Stimulated activated CD8-positive, alpha-beta memory T cell treated with anti-CD3 and anti-CD28 coated beads, Interleukin-4, amount 100 ng/mL, for 24 hours (primary cell): ENCODE measurements at regions not wholly inside any gene's neighbourhood (a gene's known extent, or its start where the extent isn't known, plus 50 kb on each side); places are given as distances from the start of the nearest gene placed in this dataset.

ENCODE experiments used
- DNase-seq: peaks from one replicate; pipeline ENCODE4 v3.0.0-alpha.2; 2020; ENCODE audit warnings: low read depth

DNA sequence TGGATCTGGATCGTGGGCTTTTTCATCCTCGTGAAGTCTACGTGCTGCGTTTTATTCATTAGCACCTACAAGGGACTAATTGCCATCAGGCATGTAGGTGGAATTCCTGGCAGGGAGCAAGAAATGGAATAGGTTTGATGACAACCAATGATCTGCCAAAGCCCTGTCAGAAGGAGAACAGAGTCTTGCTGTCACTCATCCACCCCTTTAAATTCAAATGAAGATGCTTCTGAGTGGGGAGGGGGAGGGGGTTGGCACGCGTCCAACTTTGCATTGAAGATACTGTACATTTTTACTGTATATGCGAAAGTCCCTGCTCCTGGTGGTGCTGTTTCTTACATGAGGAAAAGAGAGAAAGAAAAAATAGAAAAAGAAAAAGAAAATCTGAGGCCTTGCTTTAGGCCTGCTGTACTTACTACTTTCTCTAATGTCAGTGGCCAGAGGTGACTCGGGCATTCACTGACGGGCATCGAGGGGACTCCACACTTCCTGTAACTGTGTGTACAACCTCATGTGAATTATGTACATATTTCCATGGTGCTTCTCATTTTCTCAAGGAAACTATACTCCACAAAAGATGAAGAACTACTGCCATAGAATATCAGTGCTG lies 569.1 kb downstream of the INHBA start:
- DNase-seq = no peak

DNA sequence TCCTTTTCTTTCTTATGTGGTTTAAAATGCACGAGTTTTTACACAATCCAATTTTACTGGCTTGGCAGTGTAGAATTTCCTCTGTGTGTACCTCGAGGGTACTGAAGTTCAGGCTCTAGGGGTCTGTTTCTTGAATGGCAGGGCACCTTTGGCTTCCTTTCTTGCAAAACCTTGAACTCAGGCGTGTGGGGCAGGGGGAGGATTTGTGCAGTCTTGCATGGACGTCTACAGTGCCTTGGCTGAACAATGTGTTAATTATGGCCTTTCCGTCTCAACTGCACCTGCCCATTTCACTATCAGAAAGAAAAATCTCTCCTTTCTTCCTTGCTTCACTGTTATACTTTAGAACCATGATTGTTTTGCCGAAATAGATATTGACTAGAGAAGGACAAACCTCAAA lies 570.9 kb downstream of the INHBA start:
- no peak for DNase-seq

DNA sequence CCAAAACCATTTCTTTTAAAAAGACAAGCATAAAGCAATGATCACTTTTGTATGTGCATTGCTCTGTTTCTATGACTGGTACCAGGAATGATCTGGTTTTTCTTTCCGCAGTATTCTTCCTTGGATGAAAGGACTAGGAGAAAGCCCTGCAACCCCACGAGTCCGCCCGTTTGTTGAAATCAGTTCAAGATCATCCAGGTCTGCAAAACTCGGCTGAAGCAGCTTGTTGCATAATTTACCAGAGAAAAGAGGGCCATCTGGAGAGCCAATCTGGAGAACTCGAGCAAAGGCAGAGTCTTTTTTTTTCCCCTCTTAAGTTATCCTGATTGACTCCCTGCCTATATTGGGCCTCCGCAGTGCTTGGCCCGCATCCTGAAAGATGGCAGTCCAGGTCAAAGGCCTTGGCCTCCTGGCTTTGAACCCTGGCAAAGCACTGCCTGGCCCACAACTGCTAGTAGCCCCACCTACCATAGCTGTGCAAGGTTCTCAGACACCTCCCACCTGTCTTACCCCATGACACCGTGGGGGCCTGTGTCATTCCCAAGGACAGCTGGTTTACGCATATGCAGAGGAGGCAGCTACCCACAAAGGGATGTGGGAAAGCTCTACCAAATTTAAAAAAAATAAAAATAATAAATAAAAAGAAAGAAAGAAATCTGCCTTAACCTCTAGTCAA lies 572.2 kb downstream of the INHBA start:
- DNase-seq = no peak

DNA sequence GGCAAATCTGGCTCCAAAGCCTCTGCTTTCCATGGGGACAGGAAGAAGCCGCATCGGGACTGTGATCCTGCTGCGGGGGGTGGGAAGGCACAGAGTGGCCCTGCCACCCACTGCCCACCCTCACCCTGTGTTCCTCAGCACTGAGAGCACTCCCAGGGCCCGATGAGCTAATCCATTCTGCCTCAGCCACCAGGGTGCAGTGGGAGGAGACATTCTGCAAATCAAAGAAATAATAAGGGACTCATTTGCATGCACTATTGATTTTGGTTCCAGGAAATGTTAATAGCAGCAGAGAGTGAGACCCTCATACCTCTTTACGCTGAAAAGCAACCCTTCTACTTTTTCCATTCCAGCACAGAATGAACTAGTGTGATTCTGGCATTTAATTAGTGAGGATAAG lies 572.8 kb downstream of the INHBA start:
- no peak for DNase-seq

DNA sequence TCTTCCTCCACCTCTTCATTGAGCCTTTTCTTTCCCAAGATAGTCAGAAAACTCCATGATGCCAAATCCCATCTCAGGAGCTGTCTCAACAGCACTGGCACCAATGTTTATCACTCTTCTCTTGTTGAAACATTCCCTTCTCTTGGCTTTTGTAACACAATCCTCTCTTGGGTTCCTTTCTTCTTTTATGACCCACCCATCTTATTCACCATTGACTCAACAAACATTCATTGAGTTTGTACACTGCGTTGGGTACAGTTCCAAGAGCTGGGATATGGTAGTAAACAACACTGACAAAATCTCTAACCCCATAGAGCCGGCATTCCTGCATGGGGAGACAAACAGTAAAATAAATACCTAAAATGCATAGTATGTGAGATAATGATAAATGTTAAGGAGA lies 577.5 kb downstream of the INHBA start:
- DNase-seq = no peak

DNA sequence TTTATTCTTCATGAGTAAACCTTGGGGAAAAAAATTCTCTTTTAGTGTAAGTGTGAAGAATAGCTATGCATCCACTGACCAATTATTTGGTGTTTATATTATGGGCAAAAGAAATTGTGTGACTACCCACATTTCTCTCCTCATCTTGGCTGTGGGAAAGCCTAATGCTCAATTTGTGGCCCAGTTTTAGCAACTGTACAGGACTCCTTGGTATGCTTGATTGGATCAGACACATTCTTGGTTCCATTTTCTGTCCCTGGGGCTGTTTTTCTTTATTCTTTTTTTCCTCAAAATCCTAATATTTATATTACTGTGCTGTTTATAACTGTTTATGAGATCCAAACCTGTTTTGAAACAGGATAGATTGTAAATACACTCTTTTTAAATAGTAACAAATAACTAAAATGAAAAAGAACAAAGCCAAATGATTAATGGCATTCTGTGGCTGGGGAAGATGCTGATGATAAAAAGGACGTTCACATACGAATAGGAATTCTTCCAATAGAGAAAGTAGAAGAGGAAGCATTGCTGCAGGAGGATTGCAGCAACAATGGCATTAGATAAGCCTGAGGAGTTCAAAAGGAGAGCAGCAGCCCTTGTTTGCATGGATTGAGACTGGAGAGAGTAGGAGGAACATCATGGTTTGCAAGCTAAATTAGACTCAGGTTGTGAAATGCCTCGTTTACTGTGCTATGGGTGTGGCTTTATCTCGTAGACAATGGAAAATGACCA lies 580.5 kb downstream of the INHBA start:
- DNase-seq = no peak

DNA sequence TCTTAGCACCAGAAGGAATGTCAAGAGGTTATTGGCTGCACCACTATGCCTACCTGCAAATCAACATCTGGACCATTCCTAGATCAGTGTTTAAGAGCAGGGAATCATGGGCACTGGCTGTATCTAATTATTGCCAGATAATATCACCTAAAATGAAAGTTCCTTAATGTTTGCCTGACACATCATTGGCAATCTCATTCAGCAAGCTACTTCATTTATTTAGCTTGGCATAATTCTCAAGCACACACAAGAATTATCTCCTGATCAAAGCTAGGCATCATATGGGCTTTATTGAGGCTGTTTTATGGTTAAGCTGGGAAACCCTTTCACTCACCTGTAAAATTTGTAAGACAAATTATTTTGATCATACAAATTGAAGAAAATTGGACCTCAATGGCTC lies 581.7 kb downstream of the INHBA start:
- no peak for DNase-seq

DNA sequence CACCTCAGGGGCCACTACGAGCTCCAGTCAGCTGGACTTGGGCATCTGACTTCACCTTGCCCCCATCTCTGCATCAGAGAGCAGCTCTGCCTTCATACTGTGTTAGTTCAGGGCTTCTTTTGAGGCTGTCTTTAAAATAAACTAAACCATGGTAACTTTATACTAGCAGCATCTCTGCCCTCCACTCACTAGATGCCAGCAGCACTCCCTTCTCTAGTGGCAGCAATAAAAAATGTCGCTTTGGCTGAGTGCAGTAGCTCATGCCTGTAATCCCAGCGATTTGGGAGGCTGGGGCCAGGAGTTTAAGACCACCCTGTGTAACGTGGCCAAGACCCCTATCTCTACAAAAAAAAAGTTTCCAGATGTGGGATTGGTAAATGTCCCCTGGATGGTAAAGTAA lies 584.4 kb downstream of the INHBA start:
- no peak for DNase-seq

DNA sequence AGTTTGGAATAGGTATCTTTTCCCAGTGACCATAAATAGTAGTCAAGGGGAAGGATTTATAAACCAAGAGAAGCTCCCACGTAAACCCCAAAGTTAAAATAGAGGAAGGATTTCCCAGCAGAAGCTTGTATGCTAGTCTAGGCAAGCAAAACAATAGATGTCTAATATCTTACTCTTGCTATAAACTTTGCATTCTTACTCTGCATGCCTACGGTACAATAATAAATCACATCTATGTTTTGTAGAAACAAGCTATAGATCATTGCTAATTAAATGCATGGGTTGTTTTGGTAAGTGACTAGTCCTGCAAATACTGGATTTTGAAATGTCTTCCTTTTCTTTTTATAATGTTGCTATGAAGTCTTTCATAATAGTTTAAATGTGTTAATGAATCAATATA lies 585.5 kb downstream of the INHBA start:
- DNase-seq = no peak

DNA sequence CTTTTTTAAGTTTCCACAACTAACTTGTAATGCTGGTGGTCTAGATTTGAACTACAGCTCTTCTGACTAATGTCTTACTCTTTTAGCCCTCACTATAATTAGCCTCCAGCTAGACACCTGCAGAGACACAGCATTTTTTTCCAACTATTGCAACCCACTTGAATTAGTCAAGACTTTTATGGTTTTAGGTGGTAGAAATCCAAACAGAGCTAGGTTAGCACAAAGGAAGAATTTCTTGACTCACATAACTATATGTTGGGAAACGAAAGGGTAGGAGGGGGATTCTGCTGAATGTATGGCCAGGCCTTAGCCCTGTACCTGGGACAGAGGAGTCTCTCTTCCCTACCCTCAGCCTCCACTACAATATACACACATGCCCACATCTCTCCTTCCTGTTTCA lies 586.1 kb downstream of the INHBA start:
- no peak for DNase-seq

DNA sequence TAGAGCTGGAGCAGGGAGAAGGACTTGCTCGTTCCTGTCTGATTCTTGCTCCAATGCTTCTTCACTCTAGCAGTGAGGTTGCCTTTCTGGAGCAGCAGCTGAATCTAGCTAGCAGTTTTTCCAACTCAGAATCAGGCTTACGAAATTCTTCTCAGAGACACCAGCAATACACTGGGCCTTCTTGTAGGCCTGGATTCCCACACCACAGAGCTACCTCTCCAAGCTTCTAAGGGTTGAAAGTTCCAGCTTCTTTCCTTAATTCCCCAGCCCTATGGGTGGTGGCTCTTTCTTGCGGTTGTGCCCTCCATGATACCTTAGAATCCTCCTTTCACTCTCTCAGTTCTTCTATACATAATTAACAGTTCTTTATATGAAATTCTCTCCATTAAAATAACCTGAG lies 586.6 kb downstream of the INHBA start:
- no peak for DNase-seq

DNA sequence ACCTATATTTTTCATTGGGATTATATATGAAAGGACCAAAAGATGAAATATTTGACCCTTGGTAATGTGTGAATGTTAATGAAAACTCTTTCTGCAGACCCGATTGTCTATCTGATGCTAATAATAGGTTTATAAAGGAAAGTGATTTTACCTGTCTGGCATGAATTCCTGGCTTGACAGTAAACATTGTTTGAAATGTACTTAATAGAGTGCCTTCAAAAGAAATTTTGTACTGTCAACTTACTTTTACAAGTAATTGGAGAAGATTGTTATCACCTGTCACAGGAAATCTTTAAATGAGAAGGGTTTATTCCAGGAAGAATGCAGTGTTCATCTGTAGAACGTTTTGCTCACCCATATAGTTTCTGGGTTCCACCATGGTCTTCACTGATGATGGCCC lies 588.2 kb downstream of the INHBA start:
- no peak for DNase-seq

DNA sequence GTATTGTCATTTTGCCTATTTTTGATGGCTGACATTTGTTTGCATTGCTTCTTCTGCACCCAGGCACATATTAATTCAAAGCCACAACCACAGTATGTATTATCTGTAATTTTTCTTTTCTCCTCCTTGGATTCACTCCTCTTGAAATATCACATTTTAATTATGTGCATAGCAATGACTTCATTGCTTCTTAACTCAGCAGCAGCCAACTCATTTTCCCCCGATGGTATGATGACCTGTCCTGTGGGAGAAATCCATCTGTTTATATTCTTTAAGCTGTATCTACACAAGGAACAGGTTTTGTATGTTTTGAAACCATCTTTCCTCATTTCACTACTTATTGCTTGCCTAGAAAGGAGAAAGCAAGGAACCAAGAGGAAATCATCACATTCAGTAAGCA lies 588.8 kb downstream of the INHBA start:
- no peak for DNase-seq

DNA sequence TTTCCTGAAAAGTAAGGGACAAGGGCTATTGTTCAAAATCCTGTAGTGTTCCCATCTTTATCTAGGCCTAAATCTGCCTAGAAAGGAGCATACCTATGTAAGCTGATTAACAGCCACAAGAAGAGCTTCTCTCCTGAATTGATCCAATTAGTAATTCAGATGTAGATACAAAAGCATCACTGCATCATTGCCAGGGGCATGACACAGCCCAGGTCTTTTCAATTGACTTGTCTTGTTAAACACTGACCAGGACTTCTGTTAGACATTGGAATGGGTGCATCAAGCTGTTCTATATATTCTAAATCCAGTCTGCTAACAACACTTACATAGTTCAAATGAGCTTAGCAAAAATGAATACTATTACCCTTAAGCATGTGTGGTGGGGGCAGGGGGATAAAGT lies 589.2 kb downstream of the INHBA start:
- DNase-seq = no peak

DNA sequence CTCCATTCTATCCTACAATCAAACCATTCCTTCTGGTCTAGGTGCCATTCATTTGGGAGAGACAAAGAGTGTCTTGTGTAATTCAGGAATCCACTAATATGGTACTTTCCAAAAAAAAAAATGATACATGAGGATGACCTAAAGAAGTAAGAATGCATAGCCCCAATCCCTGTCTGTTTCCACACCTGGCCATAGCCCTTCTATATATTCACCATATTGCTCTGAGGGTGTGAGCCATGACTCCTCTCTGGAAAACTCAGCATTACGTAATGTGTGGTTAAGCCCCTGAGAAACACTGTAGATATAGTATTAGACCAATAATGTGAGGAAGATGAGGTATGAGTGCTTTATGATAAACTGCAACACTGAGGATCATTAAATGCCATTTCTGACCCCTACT lies 592.7 kb downstream of the INHBA start:
- DNase-seq = no peak

DNA sequence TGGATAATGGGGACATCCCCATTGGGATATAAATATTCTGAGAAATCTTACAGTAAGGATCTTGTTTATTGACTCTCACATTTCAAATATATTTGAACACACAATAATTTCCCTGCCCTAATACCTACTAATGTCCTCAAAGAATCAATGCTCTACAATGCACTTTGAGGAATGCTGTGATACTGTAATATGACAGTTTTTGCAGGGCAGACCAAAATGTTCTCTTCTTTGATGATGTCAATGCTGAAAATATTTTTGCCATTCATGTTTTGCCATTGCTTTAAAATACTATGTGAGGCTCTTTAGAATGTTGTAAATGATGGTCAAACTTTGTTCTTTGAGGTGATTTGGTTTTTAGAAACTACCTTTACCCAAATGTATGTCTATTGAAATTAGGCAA lies 594.1 kb downstream of the INHBA start:
- no peak for DNase-seq

DNA sequence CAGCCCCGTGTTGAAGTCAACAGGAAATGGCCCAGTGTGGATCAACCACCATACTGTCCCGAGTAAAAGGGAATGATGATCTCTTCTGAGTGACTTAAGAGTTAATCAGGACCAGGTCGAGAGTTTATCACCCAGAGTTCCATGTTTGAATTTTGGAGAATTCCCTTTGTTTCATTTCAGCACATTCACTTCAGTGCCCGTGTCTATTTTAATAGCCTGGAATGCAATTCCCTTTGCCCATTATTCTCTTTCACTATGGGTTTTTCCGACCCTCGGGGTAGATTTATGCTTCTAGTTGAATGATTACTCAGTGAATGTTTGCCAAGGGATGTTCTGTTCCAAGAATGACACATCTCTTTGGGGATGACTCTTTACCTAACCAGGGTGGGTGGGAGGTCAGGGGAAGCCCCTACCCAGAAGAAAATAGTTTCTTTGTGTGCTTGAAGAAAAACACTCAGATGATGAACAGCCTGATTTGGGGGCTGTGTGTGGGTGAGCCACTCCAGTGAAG lies 594.9 kb downstream of the INHBA start:
- DNase-seq = no peak

DNA sequence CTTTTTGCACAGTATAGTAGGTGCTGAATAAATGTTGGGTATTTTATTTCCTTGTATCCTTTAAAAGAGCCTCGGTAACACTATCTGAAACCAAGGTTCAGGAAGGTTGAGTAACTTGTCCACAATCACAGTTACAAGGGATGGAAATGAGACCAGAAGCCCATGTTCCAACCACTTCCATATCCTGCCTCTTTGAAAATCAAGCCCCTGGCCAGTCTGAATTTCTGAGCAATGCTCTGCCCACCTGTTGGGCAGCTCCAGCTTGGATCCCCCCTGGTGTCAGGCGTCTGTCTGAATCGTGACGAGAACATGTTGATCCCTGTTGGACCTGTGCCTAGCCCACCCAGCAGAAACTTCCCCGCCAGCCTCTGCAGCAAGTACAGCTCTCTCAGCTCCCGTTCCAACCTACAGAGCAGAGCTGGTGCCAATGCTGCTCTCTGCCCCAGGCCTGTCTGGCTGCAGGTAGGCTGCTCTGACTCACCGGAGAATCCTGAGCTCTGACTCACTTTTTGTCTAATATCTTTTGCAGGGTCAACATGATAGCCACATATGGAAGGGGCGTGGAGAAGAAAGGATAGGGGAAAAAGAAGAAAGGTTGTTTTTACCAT lies 595.5 kb downstream of the INHBA start:
- DNase-seq = no peak

DNA sequence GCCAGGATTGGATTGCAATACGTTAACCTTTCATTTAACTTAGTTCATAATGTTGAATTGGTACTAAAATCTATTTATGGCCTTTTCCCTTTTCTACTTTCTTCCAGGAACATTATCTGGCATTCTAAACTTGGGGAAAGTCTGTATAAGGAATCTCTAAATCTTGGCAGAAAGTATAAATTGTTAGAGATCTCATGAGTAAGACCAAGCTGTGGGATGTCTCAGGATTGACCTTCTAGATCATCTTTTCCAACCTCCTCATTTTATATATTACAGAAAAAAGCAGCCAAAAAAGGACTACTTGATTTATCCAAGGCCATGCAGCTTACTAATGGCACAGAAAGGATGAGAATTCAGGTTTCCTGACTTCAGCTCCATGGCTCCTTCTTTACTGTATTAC lies 598.3 kb downstream of the INHBA start:
- DNase-seq = no peak

DNA sequence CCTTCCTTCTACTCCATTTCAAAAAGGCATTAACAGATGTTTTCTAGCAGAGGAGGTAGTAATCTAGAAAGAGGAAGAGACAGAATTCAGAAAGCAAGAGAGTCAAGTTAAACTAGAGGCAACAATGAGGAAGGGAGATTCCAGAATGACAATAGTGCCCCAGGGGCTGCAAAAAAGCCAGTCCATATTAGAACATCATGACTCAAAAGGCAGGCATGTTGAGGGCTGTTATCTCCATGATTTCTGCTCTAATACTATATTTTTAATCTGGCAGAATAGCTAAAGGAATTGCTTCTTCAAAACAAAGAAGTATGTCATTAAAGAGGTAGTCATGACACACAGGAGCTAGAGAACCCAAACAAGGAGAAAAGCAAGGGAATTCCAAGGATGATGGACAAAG lies 599.6 kb downstream of the INHBA start:
- DNase-seq = no peak

DNA sequence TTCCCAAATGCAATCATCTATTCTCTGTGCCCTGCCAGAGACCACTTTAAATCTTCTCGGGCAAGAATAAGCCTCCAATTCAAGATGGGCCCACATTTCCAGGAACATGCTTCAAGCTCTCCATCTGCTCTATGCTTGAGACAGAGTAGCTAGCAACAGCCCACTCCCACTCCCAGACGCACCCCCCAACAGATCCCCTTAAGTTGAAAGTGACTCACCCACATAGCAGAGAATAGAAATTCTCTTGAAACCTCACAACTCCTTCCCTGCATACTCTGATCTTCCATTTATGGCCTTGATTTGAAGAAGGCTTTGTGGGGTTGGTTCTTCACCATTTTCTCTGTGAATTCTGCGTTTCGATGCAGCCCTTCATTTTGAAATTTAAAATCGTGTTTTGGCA lies 604.0 kb downstream of the INHBA start:
- no peak for DNase-seq

DNA sequence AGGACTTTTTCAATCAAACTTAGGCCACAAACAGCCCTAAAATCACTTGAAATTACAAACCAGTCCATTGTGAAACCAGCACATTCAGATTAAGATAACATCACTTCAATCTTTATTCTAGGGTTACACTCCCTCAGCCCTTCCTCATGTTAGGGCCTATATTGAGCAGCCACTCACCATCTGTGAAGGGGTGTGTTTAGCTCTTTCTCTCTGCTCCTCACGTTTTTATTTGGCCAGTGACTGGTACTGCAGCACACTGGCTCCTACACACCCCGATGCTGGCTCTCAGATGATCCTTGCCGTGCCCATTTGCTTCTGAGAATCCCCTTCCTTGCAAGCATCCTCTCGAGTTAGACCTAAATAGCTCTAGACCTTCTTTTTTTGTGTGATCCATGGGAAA lies 604.5 kb downstream of the INHBA start:
- no peak for DNase-seq

DNA sequence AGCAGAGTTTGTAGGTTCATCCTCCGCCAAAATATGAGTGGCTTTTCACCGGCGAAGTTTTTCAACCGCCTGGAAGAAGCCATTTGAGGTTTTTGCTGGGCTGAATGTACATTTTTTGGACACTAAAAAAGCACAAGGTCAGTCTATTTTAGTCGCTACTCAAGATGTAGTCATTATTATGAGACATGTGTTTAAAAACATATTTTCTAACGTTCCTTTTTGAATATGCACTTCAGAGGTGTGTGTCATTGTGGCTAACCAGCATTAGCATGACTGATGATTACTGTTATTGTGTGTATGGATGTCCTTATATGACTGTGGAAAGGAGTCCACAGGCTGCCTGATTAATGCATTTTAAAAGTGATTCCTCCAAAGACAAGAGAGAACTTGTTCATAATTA lies 605.4 kb downstream of the INHBA start:
- DNase-seq = no peak
